Astrocyte of the cerebellum (primary cell): ENCODE measurements at regions not wholly inside any gene's neighbourhood (a gene's known extent, or its start where the extent isn't known, plus 50 kb on each side); places are given as distances from the start of the nearest gene placed in this dataset.

Experiments
- DNase-seq: peaks from one replicate; pipeline ENCODE4 v3.0.0-alpha.2; 2011; ENCODE audit warnings: low read depth
- H3K4me3 ChIP-seq: 2 replicates; pipeline ENCODE4 v1.5.1; 2011; ENCODE audit warnings: mild to moderate bottlenecking, low read depth, low read length, moderate library complexity
- in situ Hi-C: cut with HindIII; loops from 2 replicates; pipeline ENCODE4 v1.10.0; 2017; ENCODE audit warnings: low sequenced_read_pairs
- TF ChIP-seq, protein P1 (sequence below): IDR thresholded peaks from 2 replicates; pipeline ENCODE4 v1.5.1; 2012; ENCODE audit warnings: low read length, low read depth, moderate library complexity, mild to moderate bottlenecking; ENCODE audit errors: missing control alignments

- no peak for DNase-seq
- TF ChIP-seq, protein P1, sequence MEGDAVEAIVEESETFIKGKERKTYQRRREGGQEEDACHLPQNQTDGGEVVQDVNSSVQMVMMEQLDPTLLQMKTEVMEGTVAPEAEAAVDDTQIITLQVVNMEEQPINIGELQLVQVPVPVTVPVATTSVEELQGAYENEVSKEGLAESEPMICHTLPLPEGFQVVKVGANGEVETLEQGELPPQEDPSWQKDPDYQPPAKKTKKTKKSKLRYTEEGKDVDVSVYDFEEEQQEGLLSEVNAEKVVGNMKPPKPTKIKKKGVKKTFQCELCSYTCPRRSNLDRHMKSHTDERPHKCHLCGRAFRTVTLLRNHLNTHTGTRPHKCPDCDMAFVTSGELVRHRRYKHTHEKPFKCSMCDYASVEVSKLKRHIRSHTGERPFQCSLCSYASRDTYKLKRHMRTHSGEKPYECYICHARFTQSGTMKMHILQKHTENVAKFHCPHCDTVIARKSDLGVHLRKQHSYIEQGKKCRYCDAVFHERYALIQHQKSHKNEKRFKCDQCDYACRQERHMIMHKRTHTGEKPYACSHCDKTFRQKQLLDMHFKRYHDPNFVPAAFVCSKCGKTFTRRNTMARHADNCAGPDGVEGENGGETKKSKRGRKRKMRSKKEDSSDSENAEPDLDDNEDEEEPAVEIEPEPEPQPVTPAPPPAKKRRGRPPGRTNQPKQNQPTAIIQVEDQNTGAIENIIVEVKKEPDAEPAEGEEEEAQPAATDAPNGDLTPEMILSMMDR = no peak
- no peak overlapping the region for H3K4me3 ChIP-seq
- in situ Hi-C loops = no loop called here
These were observed 150.4 kb upstream of the GGTLC1 start for GRCh38 chr20:24138951-24139350.

DNA sequence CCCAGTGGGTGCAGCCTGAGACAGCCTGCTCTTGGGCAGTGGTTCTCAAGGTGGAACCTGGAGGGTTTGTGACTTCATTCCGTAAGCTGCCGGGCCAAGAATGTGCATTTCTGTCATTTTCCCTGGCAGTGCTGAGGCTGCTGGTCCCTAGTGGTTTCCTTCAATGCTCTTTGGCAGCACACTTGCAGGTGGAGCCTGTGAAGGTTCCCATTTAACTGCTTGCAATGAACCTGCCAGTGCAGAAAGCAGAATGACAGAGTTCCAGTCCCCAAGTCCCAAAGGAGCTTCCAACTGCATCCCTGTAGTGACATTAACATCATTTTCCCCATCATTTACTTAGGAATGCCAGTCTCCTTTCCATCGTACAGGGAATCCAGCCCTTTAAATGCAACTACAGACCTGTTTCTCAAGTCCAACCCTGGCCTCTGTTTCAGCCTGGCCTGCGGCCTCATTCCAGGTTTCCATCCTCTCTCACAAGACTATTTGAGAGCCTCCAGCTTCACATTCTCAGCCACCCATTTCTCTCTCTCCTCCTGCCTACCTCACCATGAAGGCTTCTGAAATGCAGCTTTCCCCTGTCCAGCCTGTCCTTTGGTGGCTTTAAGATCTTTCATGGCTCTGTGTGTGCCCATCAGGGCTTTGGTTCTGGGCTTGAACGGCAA, 149.7 kb upstream of the GGTLC1 start:
- no peak overlapping the region for H3K4me3 ChIP-seq
- in situ Hi-C loops = no loop called here
- no peak for DNase-seq
- TF ChIP-seq, protein P1 = no peak

GRCh38 chr20:24136659-24137246, 148.2 kb upstream of the GGTLC1 start:
- H3K4me3 ChIP-seq = no peak overlapping the region
- in situ Hi-C loops = no loop called here
- no peak for DNase-seq
- TF ChIP-seq, protein P1 = no peak

- in situ Hi-C loops = no loop called here
- TF ChIP-seq, protein P1 = no peak
- DNase-seq = no peak
- H3K4me3 ChIP-seq = no peak overlapping the region
These were observed 147.2 kb upstream of the GGTLC1 start for GRCh38 chr20:24135781-24136180.

DNA sequence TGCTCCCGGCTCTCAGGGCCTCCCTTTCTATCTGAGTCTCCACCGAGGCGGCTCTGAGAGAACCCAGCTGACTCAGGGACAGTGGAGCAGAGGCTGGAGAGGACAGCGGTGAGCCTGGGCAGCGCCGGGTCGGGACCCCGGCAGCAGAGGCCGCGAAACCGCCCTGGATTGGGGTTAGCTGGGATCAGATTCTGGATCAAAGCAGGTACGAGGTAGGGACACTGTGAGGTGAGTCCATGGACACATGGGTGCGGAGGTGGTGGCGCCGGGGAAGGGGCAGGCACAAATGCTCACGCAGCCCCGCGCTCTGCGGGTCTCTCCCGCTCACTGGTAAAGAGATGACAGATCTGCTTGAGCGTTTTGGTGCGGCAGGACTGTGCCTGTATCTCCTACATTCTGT, 146.4 kb upstream of the GGTLC1 start:
- TF ChIP-seq, protein P1 = no peak
- H3K4me3 ChIP-seq = no peak overlapping the region
- in situ Hi-C loops = no loop called here
- DNase-seq = no peak

DNA sequence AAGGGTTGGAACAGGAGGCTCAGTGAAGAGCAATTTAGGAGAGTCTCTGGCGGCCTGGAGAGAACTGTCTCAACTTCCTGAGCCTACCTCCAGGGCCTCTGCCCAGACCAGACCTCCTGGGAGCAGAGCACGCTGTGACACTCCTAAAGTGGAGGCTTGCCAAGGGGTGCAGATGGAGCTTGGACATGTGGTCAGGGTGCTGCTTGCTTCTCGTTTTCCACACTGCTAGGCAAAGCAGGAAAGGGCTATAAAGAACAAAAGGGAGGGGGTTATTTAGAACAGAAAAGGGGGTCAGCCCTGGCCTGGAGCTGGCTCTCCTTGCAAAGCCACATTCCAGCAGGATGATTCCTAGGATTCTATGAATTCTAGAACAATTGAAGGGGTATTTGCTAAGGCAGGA, 145.7 kb upstream of the GGTLC1 start:
- TF ChIP-seq, protein P1 = no peak
- DNase-seq = no peak
- H3K4me3 ChIP-seq = no peak overlapping the region
- in situ Hi-C loops = no loop called here

DNA sequence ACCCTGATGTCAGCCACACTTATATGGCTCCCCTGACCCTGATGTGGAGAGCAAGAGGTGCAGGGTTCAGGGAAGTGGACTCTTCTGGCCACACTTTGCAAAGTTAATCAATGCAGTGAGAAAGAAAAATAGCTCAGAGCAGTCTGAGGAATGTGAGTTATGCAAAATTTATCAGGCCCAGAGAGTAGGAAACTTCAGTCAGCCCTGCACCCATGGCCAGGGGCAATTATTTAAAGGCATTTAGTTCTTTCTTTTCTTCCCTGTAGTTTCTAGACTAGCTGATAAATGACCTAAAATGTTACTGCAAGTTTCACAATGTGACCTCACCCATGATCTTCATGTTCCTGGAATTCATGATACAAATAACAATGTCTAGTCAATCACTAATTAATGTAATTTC, 143.7 kb upstream of the GGTLC1 start:
- in situ Hi-C loops = no loop called here
- TF ChIP-seq, protein P1 = no peak
- DNase-seq = no peak
- no peak overlapping the region for H3K4me3 ChIP-seq
